SHP77 (cell line): ENCODE measurements at regions not wholly inside any gene's neighbourhood (a gene's known extent, or its start where the extent isn't known, plus 50 kb on each side); places are given as distances from the start of the nearest gene placed in this dataset.

ENCODE experiments used
- DNase-seq, 2 experiments: peaks; one replicate each; lab custom pipeline; 2025; lab: John Stamatoyannopoulos, UW

GRCh38 chr16:85541980-85542900 is 70.9 kb upstream of the GSE1 start:
- DNase-seq = peak in 1 of 2 experiments; percentile 30

DNA sequence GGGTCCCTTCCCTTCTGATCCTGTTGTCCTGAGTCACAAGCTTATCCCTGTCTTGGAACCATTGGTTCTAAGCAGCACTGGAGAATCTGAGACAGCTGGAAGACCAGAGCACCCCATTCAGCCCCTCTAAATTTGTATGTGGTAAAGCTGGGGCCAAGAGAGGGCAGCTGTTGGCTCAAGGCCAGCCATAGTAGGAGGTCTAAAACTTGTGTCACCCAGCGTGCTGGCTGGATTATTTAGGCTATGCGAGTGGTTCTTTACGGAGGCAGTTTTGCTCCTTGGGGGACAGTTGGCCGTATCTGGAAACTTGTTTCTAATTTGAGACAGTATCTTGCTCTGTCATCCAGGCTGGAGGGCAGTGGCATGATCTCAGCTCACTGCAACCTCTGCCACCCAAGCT is 69.6 kb upstream of the GSE1 start:
- no peak for DNase-seq

GRCh38 chr16:85544016-85544415 is 69.1 kb upstream of the GSE1 start:
- no peak for DNase-seq

GRCh38 chr16:85544668-85545067 is 68.5 kb upstream of the GSE1 start:
- DNase-seq = no peak

GRCh38 chr16:85545227-85545818 is 67.8 kb upstream of the GSE1 start:
- no peak for DNase-seq

DNA sequence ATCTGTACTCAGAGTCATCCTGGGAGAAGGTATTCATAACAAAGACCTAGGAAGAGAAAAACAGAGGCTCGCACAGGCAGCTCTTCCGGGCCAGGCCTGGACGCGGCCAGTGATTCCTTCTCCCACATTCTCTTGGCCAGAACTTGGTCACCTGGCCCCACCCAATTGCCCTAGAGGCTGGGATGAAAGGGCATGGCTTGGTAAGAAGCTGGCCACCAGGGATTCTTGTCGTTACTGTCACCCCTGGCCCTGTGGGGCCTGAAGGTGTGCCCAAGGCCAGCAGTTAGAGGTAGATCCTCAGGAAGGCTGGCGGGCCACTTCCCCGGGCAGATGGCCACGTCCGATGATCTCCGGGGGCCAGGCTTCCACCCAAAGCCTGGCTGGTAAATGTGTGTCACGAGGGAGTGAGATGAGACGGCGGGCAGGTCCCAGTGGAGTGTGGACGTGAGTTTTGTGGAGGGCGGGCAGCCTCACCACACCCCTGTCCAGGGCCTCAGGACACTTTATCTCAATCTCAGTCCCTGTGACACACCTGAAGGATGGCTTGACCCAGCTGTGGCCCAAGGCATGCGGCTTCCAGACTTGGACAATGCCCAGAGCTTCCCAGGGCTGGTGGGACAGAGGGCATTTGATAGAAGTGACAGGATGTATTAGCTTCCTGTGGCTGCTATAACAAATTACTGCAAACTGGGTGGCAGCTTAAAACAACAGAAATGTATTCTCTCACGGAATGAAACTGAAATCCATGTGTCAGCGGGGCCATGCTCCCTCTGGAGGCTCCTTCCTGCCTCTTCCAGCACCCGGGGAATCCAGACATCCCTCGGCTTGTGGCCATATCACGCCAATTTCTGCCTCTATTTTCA is 66.3 kb upstream of the GSE1 start:
- peak in 1 of 2 experiments; percentile 20 for DNase-seq

GRCh38 chr16:85548375-85548774 is 64.7 kb upstream of the GSE1 start:
- no peak for DNase-seq

DNA sequence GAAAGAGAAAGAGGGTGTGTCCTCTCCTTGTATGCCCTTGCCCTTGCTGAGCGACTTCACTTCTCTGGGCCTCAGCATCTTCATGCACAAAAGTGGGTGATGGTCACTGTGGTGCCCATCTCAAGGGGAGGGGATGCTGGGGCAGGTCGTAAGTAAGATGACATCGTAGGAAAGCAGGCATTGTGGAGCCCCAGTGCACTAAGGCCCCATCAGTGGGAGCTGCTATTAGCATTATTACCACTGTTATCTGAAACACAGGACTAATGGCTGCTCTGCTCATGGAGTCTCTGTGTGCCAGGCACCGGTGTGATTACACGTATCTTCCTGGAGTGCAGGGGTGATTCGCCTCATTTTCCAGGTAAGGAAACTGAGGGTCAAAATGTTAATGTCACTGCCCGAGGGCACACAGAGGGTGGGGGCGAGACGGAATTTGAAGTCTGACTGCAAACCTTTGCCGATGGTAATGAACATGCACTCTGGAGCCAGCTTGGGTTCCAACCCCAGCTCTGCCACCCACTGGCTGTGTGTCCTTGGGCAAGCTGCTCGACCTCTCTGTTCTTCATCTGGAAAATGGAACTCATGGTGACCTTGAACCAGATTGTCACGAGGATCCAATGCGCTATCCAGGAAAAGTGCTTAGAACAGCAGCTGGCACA is 63.2 kb upstream of the GSE1 start:
- no peak for DNase-seq

DNA sequence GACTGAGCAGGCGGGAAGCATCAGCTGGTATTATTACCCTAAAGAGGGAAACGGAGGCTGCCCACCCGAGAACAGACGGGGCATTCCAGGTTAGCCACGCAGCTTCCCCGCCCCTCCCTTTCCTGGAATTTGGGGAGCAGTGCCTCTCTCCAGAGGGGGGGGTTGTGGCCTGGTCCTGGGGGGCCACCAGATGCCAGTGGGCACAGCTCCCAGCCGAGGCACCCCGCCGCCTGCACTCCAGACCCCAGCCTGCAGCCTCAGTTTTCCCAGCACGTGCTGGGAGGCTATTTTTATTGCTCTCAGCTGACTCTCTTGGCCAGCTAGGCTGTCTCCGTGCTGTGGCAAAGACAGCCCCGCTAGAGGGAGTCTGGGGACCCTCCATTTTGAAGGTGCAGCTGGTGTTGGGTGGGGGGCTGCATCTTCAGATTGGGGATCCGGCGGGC is 62.7 kb upstream of the GSE1 start:
- DNase-seq = no peak

DNA sequence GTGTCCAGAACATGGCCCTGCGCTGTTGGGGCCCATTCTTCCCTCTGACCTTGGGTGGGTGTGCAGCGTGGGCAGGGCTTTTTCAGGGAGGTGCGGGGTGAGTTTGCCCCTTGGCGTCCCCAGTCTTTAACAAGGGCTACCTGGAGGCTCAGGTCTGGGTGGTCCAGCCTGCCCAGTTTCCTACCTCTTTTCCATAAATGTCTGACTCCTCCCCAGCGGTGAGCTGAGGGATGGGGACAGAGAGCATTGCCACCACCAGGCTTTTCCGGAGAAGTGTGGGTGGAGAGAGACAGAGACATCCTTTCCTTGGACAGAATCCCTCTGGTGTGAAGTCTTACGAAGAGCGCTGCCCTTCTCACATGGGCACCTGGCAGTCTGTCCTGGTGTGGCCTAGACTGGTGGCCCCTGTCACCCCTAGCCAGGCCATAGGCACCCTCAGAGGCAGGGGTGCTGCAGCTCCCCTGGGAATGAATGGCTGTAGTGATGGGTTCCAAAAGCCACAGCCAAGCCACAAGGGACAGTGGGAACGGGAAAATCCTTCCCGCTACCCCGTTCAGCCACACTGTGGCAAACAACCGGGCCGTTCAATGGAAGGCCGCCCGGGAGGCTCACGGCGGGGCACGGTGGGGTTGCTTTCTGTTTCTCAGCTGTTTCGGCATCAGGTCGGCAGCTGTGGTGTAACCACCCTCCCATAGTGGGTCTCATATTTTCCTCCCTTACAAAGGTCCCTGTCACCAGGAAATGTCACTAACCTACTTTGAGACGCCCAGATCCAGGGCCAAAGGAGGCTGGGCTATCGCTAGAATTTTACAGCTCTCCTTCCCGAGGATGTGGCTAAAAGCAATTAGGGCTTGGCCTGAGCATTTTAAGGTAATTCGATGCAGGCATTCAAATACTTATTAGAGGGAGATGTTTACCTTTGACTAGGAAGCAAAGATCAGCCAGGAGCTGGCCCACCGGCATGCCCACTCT is 61.9 kb upstream of the GSE1 start:
- no peak for DNase-seq

DNA sequence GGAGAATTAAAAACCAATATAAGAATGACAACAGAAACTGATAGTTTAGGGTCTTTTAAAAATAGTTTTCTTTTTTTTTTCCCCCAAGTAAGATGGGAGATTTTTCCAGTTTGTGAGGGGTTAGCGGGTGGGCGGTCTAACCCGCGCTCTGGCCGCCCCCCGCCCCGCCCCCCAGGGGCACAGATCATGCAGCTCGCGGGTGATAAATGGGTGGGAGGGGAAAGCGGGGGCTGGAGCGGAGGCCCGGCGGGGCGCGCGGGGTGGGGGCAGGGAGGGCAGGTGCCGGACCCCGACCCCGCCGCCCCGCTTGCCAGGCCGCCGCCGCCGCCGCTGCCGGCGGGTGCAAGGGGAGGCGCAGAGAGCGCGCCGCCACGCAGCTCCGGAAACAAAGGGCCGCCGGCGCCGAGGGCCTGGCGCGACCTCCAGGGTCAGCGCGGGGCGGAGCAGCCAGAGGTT is 60.1 kb upstream of the GSE1 start:
- no peak for DNase-seq

GRCh38 chr16:85553436-85554113 is 59.5 kb upstream of the GSE1 start:
- DNase-seq = peak; percentile 62 to 71

GRCh38 chr16:85554114-85554888 is 58.8 kb upstream of the GSE1 start:
- DNase-seq = peak; percentile 69 to 73

DNA sequence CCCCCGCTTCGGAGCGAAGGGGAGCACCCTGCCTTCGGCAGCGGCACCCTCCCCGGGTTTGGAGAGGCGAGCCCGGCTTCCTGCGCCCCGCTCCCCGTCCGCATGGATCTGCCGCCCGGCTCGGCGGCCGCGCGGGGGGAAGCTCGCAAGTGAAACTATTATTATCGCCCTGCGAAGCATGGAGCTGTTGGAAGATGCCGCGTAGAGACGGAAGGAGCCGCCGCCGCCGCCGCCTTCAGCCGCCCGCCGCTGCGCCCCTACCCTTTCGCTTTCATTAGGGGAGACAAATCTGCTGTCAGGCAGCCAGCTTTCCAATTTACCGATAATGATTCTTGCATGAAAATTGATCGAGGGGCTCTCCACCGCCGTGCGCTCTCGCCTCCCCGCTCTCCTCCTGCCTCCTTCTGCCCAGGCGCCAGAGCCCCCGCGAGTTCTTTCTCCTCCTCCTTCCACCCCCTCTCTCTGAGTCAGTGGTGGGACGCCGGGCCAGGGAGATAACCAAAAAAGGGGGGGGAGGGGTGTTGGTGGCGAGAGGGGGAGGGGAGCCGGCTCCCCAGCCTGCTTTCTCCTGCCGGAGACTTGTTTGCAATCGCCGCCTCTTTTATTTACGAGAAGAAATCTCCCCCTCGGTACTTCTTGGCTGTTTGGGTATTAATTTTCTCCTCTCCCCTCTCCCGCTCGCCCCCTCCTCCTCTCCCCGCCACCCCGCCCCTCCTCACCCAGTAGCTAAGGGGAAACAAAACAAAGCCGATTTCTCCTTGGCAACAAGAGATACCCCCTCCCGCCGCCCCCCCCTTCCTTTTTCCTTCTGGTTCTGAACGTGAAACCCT is 58.0 kb upstream of the GSE1 start:
- DNase-seq = peak; percentile 66 to 75

- no peak for DNase-seq
Measured at GRCh38 chr16:85555719-85556455, 57.2 kb upstream of the GSE1 start.

DNA sequence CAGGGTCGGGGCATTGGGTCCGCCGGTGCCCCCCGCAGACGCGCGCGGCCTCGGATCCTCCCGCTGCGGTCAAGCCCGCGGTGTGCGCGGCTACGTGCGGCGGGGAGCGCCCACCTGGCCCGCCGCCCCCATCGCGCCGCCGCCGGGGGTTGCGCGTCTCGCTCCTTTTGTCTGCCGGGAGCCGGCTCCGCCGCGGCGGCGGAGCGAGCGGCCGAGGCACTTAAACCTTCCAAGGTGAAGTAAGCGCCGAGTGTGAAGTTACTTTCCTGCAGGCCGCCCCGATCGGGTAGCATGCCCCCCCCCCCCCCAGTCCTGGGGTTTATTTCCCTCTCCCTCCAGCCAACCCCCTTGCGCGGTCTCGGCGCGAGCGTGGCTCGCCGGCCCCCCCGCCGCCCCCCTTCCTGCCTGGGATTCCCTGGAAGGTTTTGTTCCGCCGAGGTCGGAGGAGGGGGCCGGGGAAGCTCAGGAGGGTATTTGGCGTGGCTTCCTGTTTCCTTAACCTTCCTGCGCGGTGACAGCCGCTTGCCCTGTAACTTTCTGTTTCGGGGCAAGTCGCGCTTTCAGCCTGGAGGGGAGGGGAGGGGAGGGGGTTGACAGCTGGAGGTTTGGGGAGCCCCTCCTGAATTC is 56.6 kb upstream of the GSE1 start:
- peak; percentile 30 to 45 for DNase-seq
